Uterus (tissue), 3 donors: ENCODE measurements at regions not wholly inside any gene's neighbourhood (a gene's known extent, or its start where the extent isn't known, plus 50 kb on each side); places are given as distances from the start of the nearest gene placed in this dataset.
"Not testable (repeated sequence)": the region's sequence is repeated elsewhere in the genome, so short reads cannot be mapped to it uniquely, and the experiment has no call there.

Experiments used
- DNase-seq, 2 donors: peaks; one replicate each; pipeline ENCODE4 v3.0.0-alpha.2; 2019 to 2020
- H3K27ac ChIP-seq, 2 donors: fragments of 200-600 bp; sonication (generic); 1 replicate in 1 of 2; 2 replicates in 1 of 2; pipeline ENCODE4 v1.5.1; 2016 to 2018
- H3K27me3 ChIP-seq, 2 donors: fragments of 200-600 bp; sonication (generic); one replicate each; pipeline ENCODE4 v1.5.1; 2018 to 2019; ENCODE audit warnings: control low read depth in 1 of 2
- H3K36me3 ChIP-seq, 2 donors: fragments of 200-600 bp; sonication (generic); one replicate each; pipeline ENCODE4 v1.5.1; 2019; ENCODE audit warnings: control low read depth in 1 of 2
- H3K4me1 ChIP-seq, 2 donors: fragments of 200-600 bp; sonication (generic); one replicate each; pipeline ENCODE4 v1.5.1; 2018 to 2019; ENCODE audit warnings: control low read depth in 1 of 2
- H3K4me3 ChIP-seq, 2 donors: fragments of 200-600 bp; sonication (generic); 1 replicate in 1 of 2; 2 replicates in 1 of 2; pipeline ENCODE4 v1.5.1; 2018 to 2019; ENCODE audit warnings: mild to moderate bottlenecking in 1 of 2
- H3K9me3 ChIP-seq, 2 donors: fragments of 200-600 bp; sonication (generic); one replicate each; pipeline ENCODE4 v1.5.1; 2019; ENCODE audit warnings: control low read depth in 1 of 2
- CTCF ChIP-seq, 4 experiments: fragments of 200-600 bp in 2 of 4; fragments of 450-650 bp in 2 of 4; sonication (generic) in 2 of 4; IDR thresholded peaks; one replicate each; pipeline ENCODE4 v1.5.1; 2016 to 2019; ENCODE audit warnings: antibody characterized with exemption in 4 of 4, mild to moderate bottlenecking in 2 of 4, moderate library complexity in 1 of 4
- POLR2A ChIP-seq, 2 donors: fragments of 450-650 bp; IDR thresholded peaks; one replicate each; pipeline ENCODE4 v1.6.1; 2016; ENCODE audit warnings: antibody characterized with exemption in 2 of 2, mild to moderate bottlenecking in 1 of 2, moderate library complexity in 1 of 2
- intact Hi-C: fragments of 100-400 bp; cut with DNase I; formaldehyde crosslinking; loops from one replicate; pipeline ENCODE4 v1.15.1; 2023; ENCODE audit warnings: low total_unique reads
- donor health status: DM: yes; HTN: yes; CAD: no.

GRCh38 chr4:163732473-163732872 lies 238.0 kb downstream of the TMA16 start:
- intact Hi-C loops: no loop called here

DNA sequence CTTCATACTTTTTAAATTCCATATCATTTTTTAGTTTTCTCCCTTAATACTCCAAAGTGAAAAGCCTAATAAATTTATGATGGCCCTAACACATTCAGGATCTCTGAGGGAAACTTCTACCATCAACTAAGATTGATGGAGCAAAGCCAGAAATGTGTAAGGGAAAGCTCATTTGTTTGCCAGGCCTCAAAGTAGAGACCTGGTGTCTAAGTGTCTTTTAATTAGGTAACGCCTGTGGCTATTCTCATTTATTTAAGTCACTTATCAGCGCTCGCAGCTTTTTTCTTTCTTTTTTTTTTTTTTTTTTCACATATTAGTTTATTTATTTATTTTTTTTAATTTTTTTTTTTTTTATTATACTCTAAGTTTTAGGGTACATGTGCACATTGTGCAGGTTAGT lies 242.4 kb downstream of the TMA16 start:
- no peak for DNase-seq
- intact Hi-C loops: no loop called here
- no peaks in the 10 kb centered on the region for H3K4me1 ChIP-seq
- H3K27me3 ChIP-seq: no peaks in the 10 kb centered on the region
- H3K9me3 ChIP-seq: no peaks in the 10 kb centered on the region
- no peak overlapping the region for H3K4me3 ChIP-seq
- no peak overlapping the region for H3K27ac ChIP-seq
- no peak for TF ChIP-seq POLR2A (IDR thresholded peaks at IDR 0.05)
- TF ChIP-seq CTCF (IDR thresholded peaks at IDR 0.05): no peak
- H3K36me3 ChIP-seq: no peaks in the 10 kb centered on the region

More at GRCh38 chr4:163732473-163732872, 238.0 kb downstream of the TMA16 start:
- H3K27ac ChIP-seq: no peak overlapping the region
- DNase-seq: no peak
- H3K27me3 ChIP-seq: no peaks in the 10 kb centered on the region
- no peak for TF ChIP-seq CTCF (IDR thresholded peaks at IDR 0.05)
- H3K36me3 ChIP-seq: no peaks in the 10 kb centered on the region
- H3K9me3 ChIP-seq: no peaks in the 10 kb centered on the region
- no peak overlapping the region for H3K4me3 ChIP-seq
- no peaks in the 10 kb centered on the region for H3K4me1 ChIP-seq

DNA sequence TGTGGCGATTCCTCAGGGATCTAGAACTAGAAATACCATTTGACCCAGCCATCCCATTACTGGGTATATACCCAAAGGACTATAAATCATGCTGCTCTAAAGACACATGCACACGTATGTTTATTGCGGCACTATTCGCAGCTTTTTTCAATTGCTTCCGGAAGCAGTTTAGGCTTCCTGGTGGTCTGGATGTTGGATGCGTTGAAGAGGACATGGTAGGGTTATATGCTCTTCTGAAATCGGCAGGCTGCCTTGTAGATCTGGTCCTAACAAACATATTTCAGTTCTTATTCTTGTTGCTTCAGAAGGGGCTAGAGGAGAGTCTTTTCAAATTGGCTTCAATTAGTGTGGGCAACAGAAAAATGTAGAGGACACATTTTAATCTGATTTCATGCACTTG lies 243.4 kb downstream of the TMA16 start:
- H3K4me1 ChIP-seq, H3K9me3 ChIP-seq, intact Hi-C loops, H3K4me3 ChIP-seq, H3K27me3 ChIP-seq, H3K27ac ChIP-seq, DNase-seq, H3K36me3 ChIP-seq: not testable (repeated sequence)

DNA sequence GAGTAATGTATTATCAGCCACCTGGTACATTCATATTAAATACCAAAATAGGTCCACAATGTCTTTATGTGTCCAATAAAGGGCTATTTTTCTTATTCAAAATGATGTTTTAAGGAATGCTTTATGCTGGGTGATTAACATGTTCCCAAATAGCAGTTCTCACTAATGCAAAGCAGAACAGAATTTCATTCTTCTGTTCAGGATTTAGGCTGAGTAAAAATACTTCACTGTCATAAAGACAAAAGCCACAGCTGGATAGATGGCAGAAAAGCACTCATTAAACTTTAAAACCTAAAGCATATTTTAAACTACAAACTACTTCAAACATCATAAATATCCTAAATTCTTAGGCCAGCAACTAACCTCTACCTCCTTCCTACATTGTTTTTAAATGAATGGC lies 244.0 kb downstream of the TMA16 start:
- no peaks in the 10 kb centered on the region for H3K36me3 ChIP-seq
- no peaks in the 10 kb centered on the region for H3K4me1 ChIP-seq
- TF ChIP-seq CTCF (IDR thresholded peaks at IDR 0.05) (no peak), POLR2A (IDR thresholded peaks at IDR 0.05) (no peak)
- H3K27me3 ChIP-seq: no peaks in the 10 kb centered on the region
- no peak for DNase-seq
- H3K4me3 ChIP-seq: no peak overlapping the region
- H3K27ac ChIP-seq: no peak overlapping the region
- intact Hi-C loops: no loop called here
- no peaks in the 10 kb centered on the region for H3K9me3 ChIP-seq

- TF ChIP-seq CTCF (IDR thresholded peaks at IDR 0.05): no peak
- TF ChIP-seq POLR2A (IDR thresholded peaks at IDR 0.05): no peak
- DNase-seq: no peak
- no peak overlapping the region for H3K27ac ChIP-seq
- H3K27me3 ChIP-seq: no peaks in the 10 kb centered on the region
- H3K4me3 ChIP-seq: no peak overlapping the region
- H3K36me3 ChIP-seq: no peaks in the 10 kb centered on the region
- intact Hi-C loops: no loop called here
- H3K4me1 ChIP-seq: no peaks in the 10 kb centered on the region
- H3K9me3 ChIP-seq: no peaks in the 10 kb centered on the region
Measured at GRCh38 chr4:163744861-163745260, 250.4 kb downstream of the TMA16 start.

DNA sequence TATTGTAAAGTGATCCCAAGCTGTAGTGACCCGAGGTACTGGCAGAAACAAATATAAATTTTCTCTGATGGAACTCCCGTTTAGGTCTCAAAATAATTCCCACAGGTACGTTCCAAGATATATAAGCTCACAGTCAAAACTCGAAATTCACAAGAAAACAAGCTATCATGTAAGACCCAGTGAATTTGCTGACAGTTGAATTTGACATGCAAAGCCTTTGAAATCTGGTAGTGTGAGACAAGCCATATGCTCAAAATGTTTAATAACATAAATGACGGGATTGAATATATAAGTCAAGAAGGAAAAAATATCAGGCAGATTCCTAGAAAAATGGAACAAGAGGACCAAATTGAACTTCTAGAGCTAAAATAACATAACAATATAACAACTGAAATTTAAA lies 252.8 kb downstream of the TMA16 start:
- Histone ChIP-seq H3K27ac (no peak overlapping the region), H3K9me3 (no peaks in the 10 kb centered on the region), H3K4me3 (no peak overlapping the region), H3K36me3 (no peaks in the 10 kb centered on the region), H3K27me3 (no peaks in the 10 kb centered on the region), H3K4me1 (no peaks in the 10 kb centered on the region)
- DNase-seq: no peak
- TF ChIP-seq CTCF (IDR thresholded peaks at IDR 0.05) (no peak), POLR2A (IDR thresholded peaks at IDR 0.05) (no peak)
- intact Hi-C loops: no loop called here
